Tibial nerve (tissue), 4 donors: ENCODE measurements at regions not wholly inside any gene's neighbourhood (a gene's known extent, or its start where the extent isn't known, plus 50 kb on each side); places are given as distances from the start of the nearest gene placed in this dataset.

Experiments
- DNase-seq, 2 donors: peaks; one replicate each; pipeline ENCODE4 v3.0.0-alpha.2; 2019; ENCODE audit warnings: low spot score in 2 of 2
- H3K27ac ChIP-seq, 4 donors: fragments of 200-600 bp; sonication (generic) in 3 of 4; one replicate each; pipeline ENCODE4 v1.5.1; 2017 to 2019; ENCODE audit warnings: mild to moderate bottlenecking in 1 of 4
- H3K27me3 ChIP-seq, 2 donors: fragments of 200-600 bp; sonication (generic) in 1 of 2; one replicate each; pipeline versions ENCODE4 v1.5.1 to v1.6.0; 2017 to 2019
- H3K36me3 ChIP-seq, 3 donors: fragments of 200-600 bp; sonication (generic); one replicate each; pipeline ENCODE4 v1.5.1; 2018 to 2019
- H3K4me1 ChIP-seq, 4 donors: fragments of 200-600 bp; sonication (generic) in 3 of 4; one replicate each; pipeline ENCODE4 v1.5.1; 2017 to 2019
- H3K4me3 ChIP-seq, 4 donors: fragments of 200-600 bp; sonication (generic) in 3 of 4; one replicate each; pipeline ENCODE4 v1.5.1; 2017 to 2019; ENCODE audit warnings: mild to moderate bottlenecking in 1 of 4, moderate library complexity in 1 of 4
- H3K9me3 ChIP-seq, 4 donors: fragments of 200-600 bp; sonication (generic) in 3 of 4; one replicate each; pipeline ENCODE4 v1.5.1; 2017 to 2019
- CTCF ChIP-seq, 5 experiments: fragments of 200-600 bp in 3 of 5; fragments of 450-650 bp in 2 of 5; sonication (generic) in 3 of 5; IDR thresholded peaks; one replicate each; pipeline ENCODE4 v1.5.1; 2016 to 2019; ENCODE audit warnings: antibody characterized with exemption in 5 of 5, mild to moderate bottlenecking in 3 of 5, moderate library complexity in 2 of 5
- EP300 ChIP-seq, 2 donors: sonication (generic); formaldehyde crosslinking; IDR thresholded peaks; one replicate each; pipeline ENCODE4 v1.6.1; 2017; ENCODE audit warnings: antibody characterized with exemption in 2 of 2, mild to moderate bottlenecking in 1 of 2
- POLR2A ChIP-seq, 2 donors: fragments of 450-650 bp; IDR thresholded peaks; one replicate each; pipeline ENCODE4 v1.6.1; 2017; ENCODE audit warnings: antibody characterized with exemption in 2 of 2, mild to moderate bottlenecking in 2 of 2, moderate library complexity in 2 of 2
- WGBS, 2 donors: methylation state at CpG; one replicate each; pipeline ENCODE4 v1.1.5; 2018; 5-methylcytosine and 5-hydroxymethylcytosine counted together

- H3K36me3 ChIP-seq: no peaks in the 10 kb centered on the region
- 50 to 56% methylated on average over 6 of the region's 6 CpGs for WGBS, 2 donors
- TF ChIP-seq CTCF (IDR thresholded peaks at IDR 0.05) (no peak), POLR2A (IDR thresholded peaks at IDR 0.05) (no peak), EP300 (IDR thresholded peaks at IDR 0.05) (no peak)
Observed at GRCh38 chr3:83076041-83076440, 1314.6 kb upstream of the GBE1 start.

GRCh38 chr3:83074485-83074884 is 1313.0 kb upstream of the GBE1 start:
- H3K4me1 ChIP-seq: no peaks in the 10 kb centered on the region
- no peak overlapping the region for H3K27ac ChIP-seq
- TF ChIP-seq EP300 (IDR thresholded peaks at IDR 0.05) (no peak), POLR2A (IDR thresholded peaks at IDR 0.05) (no peak), CTCF (IDR thresholded peaks at IDR 0.05) (no peak)
- no peak for DNase-seq
- H3K36me3 ChIP-seq: no peaks in the 10 kb centered on the region
- no peaks in the 10 kb centered on the region for H3K9me3 ChIP-seq
- H3K27me3 ChIP-seq: no peaks in the 10 kb centered on the region
- no peak overlapping the region for H3K4me3 ChIP-seq

More at GRCh38 chr3:83076041-83076440, 1314.6 kb upstream of the GBE1 start:
- H3K27me3 ChIP-seq: no peaks in the 10 kb centered on the region
- no peak for DNase-seq
- H3K9me3 ChIP-seq: no peaks in the 10 kb centered on the region
- H3K4me1 ChIP-seq: no peaks in the 10 kb centered on the region
- no peak overlapping the region for H3K4me3 ChIP-seq
- H3K27ac ChIP-seq: no peak overlapping the region

GRCh38 chr3:83065851-83066460 is 1304.5 kb upstream of the GBE1 start:
- Histone ChIP-seq H3K27ac (no peak overlapping the region), H3K4me1 (no peaks in the 10 kb centered on the region), H3K4me3 (no peak overlapping the region), H3K27me3 (no peaks in the 10 kb centered on the region), H3K36me3 (no peaks in the 10 kb centered on the region), H3K9me3 (peaks cover 0 to 13% (median 2%) of the 10 kb centered on the region in 4 donors)
- TF ChIP-seq POLR2A (IDR thresholded peaks at IDR 0.05) (no peak), EP300 (IDR thresholded peaks at IDR 0.05) (no peak), CTCF (IDR thresholded peaks at IDR 0.05) (no peak)
- WGBS, 2 donors: 57 to 63% methylated on average over 2 of the region's 2 CpGs
- DNase-seq: no peak

- TF ChIP-seq CTCF (IDR thresholded peaks at IDR 0.05): no peak
- no peak for TF ChIP-seq POLR2A (IDR thresholded peaks at IDR 0.05)
- no peak for TF ChIP-seq EP300 (IDR thresholded peaks at IDR 0.05)
- Histone ChIP-seq H3K4me3 (no peak overlapping the region), H3K27ac (no peak overlapping the region), H3K27me3 (no peaks in the 10 kb centered on the region), H3K4me1 (no peaks in the 10 kb centered on the region), H3K36me3 (no peaks in the 10 kb centered on the region), H3K9me3 (peaks cover 0 to 21% (median 2%) of the 10 kb centered on the region in 4 donors)
- DNase-seq: no peak
- WGBS, 2 donors: 53 to 54% methylated on average over 2 of the region's 2 CpGs
Observed at GRCh38 chr3:83063446-83063845, 1302.0 kb upstream of the GBE1 start.

- TF ChIP-seq POLR2A (IDR thresholded peaks at IDR 0.05): no peak
- no peak for TF ChIP-seq CTCF (IDR thresholded peaks at IDR 0.05)
- TF ChIP-seq EP300 (IDR thresholded peaks at IDR 0.05): no peak
- Histone ChIP-seq H3K4me3 (no peak overlapping the region), H3K4me1 (no peaks in the 10 kb centered on the region), H3K36me3 (no peaks in the 10 kb centered on the region), H3K27me3 (no peaks in the 10 kb centered on the region), H3K9me3 (no peaks in the 10 kb centered on the region), H3K27ac (no peak overlapping the region)
- WGBS, 2 donors: 63 to 69% methylated on average over 2 of the region's 2 CpGs
- DNase-seq: no peak
Observed at GRCh38 chr3:83048556-83048955, 1287.1 kb upstream of the GBE1 start.
